HG03196 (cell line): ENCODE measurements at regions not wholly inside any gene's neighbourhood (a gene's known extent, or its start where the extent isn't known, plus 50 kb on each side); places are given as distances from the start of the nearest gene placed in this dataset.

Source experiments
- ATAC-seq: cut with Tn5 transposase; IDR thresholded peaks from one replicate; pipeline ENCODE4 v1.9.1; 2021; ENCODE audit not compliant: unreplicated experiment

DNA sequence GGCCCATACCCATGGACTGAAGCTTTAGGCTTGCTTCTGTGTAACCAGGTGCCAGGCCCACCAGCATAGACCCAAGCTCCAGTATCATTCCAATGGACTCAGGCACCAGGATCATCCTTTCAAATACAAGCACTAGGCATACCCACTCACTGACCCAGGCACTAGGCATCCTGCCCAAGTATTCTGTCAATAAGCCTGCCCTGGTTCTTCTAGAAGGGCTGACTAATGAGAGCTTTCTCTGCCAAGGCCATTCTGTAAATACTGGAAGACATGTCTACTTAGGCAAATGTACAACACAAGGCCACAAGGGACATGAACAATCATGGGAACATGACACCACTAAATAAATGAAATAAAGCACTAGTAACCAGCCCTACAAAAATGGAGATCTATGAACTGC, 352.2 kb downstream of the FSCB start:
- ATAC-seq: no peak

DNA sequence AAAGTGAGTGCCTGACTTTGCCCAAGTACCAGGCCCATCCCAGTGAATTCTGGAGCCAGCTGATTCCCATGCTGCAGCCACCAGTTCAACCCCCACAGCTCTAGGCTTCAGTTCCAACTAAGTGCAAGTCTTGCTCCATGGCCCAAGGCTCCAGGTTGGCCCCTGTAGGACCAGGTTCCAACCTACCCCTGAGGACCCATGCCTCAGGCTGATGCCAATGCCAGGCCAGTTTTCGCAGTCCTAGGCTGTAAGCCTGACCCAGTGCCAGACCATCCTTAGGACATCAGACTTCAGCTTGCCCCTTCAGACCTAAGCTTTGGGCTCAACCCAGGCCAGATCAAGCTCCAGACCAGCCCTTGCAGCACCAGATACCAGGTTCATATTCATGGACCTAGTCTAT, 352.6 kb downstream of the FSCB start:
- no peak for ATAC-seq

DNA sequence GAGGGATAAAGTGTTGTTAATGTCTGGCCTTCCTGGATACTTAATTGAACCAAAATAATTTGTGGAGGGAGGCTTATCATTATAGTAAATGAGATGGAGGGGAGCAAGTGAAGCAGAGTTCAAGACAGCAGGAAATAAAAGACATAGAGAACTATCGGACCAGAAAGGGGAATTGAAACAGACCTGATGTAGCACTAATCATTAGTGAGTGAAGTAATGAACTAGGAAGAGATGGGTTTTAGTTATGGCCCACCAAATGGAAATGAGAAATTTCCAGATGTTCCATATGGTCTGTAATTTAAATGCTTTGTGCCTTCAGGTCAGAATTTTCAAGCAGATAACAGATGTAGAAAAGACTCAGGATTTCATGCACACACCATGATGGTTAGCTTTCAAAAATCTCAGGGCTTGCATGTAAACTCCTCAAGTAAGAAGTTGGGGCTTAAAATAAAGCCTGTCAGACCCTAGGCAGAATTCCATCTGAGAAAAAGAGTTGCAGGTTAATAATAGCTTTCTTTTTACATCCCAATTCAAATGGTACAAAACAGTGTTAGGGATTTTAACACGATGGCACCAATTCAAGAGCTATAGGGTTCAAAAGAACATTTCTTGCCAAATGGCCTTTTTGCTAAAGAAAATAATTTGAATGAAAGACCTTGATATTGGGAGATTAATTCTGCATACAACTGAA, 355.8 kb downstream of the FSCB start:
- ATAC-seq: no peak

DNA sequence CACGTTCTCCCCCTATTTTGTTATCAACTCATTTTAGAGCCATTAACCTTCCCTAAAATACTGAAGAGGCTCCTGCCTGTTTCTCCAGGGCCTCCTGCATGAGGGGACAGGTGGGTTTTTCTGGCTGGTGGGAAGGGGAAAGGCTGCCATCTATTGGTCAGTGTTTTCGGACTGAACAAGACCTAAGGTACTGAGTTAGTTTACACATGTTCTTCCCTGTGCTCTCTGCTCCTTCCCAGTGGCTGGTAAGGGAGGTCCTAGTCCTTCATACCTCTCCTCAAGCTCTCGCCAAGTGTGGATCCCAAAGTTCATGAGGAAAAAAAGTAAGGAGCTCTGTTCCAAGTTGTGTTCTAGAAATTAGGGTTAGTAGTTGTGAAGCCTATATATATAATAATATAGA, 357.5 kb downstream of the FSCB start:
- ATAC-seq: no peak

DNA sequence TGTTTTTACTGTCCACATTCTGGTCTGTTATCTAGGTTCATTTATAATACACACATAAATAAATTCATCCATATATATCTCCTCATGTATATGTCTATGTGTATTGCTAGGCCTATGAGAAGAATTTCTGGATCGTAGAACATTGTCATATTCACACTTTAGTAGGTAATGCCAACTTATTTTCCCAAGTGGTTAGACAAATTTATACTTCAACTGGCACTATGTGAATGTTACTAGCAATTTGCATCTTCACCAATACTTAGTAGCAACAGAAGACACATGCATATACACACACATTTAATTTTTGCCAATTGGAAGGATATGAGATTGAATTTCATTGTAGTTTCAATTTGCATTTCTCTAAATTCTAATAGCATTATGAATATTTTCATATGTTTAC, 365.1 kb downstream of the FSCB start:
- ATAC-seq: no peak

DNA sequence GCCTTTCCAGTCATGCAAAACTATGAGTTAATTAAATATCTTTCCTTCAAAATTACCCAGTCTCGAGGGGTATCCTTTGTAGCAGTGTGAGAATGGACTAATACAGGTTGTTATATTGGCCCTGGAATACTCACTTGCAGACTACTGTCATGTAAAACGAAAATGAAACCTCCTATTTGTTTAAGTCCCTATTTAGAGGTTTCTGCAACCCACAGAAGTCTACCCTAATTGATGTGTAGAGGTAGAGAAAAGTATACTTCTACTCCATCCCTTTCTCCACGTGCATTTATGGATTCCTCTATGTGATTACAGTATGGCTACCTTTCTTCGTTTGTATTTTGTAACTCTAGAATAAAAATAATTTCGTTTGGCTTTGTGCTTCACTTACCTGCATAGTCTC, 371.1 kb downstream of the FSCB start:
- no peak for ATAC-seq

DNA sequence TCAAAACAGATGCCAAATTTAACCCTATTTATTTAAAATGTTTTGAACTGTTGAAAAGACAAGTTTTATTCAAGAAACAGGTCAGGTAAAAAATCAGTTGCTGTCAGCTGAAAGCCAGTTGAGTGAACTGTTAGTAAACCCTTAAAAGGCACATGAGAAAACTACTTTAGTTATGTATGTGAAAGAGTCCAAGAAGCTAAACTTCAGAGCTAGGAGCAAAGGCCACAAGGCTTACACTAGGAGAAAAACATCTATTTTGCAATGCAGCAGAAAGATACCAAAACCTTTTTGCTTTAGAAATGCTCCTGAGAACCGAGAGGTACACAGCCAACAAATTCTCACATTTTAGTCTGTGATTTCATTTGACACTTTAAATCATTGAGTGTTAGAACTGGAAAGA, 375.2 kb downstream of the FSCB start:
- ATAC-seq: no peak

DNA sequence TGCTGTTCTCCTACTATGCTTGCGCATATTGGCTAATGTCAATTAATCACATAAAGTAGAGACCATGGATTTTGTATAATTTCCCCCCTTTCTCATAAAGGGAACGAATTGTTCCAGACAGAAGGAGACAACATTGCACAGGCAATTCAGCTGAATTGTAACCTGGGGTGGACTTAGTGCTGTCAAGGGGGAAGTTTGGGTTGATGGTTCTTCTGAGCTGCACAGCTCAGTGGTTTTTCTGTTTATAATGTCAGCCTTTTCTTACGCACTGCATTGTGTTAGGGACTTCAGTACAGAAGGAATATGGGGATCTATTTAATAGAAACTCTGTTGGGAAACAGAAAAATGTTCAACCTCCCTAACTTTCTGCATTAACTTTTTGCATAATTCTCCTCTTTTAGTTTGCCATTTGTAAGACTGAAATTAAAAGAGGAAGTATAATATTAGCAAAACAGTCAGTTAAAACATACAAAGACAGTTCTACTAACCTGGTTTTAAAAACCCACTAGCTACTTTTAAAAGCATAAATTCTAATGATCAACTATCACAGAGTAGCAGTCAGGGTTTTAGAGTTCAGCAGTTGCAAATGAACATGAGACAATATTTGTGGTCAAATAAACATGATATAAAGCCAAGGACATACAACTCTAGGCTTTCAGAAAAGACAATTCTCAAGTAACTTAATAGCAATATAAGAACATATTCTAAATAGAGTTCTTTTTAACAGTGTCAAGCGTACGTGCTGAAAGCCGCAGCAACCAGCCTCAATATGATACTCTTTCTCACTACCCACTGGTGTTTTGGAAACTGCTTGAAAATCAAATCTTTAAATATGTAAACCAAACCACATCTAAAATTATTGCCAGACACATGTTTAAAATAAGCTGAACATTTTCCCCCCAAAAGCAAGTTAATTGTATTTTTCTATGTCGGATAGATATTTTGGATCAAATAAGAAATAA, 393.0 kb downstream of the FSCB start:
- ATAC-seq: no peak

DNA sequence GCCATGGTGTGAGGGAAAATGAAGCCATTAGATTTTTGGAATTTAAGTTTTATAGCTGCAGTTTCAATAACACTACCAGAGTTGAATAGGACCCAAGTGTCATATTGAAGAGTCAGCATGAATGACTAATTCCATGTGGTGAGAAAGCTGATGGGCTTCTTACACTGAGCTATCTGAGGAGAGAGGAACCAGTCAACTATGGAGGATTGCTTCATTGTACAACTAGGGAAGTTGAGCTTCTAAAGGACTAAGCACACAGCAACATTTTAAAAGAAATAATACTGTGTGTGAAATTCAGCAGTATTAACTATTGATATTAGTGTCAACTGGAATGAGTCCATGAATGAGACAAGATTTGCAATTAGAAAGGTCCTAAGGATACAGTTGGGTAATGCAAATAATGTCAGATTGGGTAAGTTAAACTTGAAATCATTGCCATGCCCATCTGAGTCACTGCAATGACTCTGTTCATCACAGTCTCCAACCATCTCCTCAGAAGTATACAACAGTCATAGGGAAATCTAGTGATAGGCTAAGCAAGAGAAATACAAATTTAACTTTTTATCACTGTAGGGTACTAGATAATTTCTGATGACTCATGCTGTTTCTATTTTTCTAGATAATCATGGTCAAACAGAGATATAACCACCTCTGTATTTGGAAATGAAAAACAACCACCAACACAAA, 394.2 kb downstream of the FSCB start:
- no peak for ATAC-seq

DNA sequence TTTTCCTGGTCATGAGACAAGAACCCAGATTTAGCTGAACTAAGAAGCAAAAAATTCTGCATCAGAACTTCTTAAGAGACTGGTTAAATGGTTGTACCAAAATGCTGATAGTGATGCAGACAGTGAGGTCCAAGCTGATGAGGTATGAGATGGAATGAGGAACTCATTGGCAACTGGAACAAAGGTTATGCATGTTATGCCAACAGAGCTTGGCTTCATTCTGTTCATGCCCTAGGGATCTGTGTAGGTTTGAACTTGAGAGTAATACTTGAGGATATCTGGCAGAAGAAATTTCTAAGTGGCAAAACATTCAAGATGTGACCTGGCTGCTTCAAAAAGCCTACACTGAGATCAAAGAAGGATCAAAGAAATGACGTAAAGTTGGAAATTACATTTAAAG, 398.0 kb downstream of the FSCB start:
- ATAC-seq: no peak

DNA sequence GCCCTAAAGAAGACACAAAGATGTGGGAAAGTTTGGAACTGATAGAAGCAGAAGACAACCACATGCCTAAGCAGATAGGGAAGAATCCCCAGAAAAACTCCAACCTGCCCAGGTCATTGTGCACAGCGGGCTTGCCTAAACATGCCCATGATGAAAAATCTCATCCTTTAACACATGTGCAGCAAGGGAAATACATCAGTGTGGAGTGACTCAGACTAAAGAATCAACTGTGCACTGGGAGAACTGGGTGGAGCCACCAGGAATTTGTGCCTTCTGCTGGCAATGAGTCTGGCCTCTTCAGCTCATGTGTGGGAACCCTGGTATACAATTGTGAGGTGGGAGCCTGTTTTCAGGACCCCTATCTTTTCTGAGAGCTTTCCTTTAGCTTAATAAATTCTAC, 398.5 kb downstream of the FSCB start:
- no peak for ATAC-seq

DNA sequence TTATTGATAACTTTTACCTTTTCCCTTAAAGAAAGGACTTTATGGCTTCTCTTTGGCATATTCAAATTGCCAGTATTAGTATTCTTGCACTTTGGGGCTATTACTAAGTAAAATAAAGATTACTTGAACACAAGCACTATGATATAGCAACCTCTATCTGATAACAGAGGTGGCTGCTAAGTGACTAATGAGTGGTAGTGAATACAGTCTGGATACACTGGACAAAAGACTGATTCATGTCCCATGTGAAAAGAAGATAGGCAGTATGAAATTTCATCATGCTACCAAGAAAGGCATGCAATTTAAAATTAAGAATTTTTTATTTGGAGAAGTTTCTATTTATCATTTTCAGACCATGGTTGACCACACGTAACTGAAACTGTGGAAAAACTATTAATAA, 399.9 kb downstream of the FSCB start:
- no peak for ATAC-seq

DNA sequence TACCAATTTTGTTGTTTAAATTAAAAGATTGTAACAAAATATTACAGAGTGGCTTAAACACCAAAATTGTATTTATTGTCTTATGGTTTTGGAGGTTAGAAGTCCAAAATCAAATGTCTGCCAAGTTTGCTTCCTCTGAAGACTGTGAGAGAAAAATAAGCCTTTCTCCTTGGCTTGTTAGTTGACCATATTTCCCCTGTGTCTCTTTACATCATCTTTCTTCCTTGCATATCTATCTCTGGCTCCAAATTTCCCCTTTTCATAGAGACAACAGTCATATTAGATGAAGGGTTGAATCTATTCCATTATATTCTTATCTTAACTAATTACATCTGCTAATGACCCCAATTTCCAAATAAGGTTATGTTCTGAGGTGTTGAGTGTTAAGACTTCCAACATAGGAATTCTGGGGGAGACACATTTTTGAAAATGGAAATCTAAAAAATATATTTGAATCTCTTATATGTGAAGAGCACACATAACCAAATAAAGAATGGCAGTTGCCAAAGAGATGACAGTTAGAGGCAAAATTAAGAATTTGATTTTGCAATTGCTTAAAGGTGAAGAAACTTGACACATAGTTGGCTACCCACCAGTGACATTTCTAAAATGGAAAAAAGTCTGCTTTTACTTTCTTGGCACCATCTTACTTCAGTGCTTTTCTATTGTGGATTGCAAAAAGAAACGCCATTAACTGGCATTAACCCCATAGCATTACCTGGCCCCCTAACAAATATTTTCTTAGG, 407.2 kb downstream of the FSCB start:
- ATAC-seq: no peak

DNA sequence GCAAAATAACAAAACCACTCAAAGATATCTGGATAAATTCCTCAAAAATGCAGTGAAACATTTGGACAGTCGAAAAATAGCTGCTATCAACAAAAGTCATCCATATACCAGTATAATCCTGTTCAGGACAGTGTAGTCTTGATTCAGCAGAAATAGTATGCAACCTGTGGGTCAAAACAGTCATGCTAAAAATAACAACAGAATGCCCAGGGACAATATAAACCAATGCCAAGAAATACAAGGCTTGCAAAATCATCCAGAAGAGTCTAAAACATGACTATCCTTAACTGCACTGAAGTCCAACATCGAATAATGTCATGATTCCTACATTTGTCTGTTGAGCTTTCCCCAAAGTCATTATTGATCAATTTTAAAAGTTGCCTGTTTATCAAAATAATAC, 425.9 kb downstream of the FSCB start:
- no peak for ATAC-seq

DNA sequence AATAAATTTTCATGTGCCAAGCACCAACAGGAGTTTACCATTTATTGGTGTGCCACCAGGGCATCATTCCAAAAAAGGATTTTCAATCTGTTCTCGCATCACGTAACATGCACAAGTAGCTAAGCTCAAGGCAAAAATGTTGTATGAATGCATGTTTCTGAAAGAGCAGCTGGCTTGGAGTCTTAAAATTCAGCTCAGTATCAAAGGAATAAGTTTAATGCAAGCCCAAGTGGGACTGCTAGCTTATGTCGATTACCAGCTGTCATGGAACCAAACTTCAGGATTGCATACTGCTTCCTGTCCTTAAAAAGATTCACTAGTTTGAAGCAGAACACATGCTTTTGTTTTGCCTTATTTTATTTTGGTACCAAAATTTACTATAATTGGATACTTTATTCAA, 437.0 kb downstream of the FSCB start:
- no peak for ATAC-seq

DNA sequence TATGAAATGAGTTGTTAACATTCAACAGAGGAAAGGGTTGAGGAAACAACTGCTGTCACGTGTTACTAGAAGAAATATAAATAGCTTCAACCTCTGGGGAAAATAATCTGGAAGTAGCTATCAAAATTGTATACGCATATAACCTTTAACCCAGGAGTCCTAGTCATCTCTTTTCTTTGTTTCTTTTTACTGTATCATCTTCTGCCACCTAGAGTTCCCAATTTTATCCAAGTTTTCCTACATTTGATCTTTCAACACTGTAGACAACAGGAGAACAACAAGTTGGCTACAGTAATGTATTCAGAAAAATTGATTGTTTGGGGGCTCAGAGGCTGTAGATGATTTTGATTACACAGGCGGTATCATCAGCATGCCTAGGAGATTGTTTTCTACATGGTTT, 453.7 kb downstream of the FSCB start:
- no peak for ATAC-seq

DNA sequence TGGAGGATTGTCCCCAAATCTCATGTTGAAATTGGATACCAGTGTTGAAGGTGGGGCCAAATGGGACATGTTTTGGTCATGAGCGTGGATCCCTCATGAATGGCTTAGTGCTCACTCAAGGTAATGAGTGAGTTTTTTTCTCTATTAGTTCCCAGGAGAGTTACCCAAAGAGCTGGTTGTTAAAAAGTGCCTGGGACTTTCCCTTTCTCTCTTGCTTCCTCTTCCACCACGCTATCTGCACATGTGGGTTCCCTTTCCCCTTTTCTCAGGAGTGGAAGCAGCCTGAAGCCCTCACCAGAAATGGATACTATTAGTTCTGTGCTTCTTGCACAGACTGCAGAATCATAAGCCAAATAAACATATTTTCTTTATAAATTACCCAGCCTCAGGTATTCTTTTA, 465.4 kb downstream of the FSCB start:
- no peak for ATAC-seq

DNA sequence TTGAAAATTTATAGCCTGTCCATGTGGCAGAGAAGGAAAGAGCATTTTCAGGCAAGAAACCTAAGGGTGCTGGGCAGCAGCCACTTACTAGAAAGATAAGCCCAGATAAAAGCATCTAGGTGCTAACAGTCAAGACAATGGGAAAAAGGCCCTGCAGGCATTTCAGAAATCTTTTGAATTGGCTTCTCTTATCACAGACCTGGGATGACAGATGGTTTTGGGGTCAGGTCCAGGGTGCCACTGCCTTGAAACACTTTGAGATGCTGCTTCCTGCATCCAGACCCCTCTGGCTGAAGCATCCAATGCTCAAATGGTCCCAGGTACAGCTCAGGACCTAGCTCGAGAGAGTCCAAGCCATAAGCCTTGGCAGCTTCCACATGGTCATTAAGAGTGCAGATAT, 466.5 kb downstream of the FSCB start:
- ATAC-seq: no peak

DNA sequence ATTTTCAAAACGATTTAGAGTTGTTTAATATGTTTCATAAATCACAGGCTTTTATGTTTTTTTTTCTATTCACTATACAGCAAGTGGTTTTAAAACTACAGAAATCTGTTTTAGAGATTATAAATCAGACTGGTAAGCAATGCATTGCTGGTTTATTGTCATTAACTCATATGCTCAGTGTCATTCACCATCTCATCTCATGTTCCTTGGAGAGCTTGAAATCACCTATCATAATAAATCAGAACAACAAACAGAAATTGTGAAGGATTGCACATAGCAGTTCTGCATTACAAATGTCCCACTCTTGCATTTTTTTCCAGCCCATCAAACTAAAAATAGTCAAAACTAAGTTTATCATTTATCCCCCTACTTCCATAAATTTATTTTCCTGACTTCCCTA, 470.8 kb downstream of the FSCB start:
- ATAC-seq: no peak

DNA sequence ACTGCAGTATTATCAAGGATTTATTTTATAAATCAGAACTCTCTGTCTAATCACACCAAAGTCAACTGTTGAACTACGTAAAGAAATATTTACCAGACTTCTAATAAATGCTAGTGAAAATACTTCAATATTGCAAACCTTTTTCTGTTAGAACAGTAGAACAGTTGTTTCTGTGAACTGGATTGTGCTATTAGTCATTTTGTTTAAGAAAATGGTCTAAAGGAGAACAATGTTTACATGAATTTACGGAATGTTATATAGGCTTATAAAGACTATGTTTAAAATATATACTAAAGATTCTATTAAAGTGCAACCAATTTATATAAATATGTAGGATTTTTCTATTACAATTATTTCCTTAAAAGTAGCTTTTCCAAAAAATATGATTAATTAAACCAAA, 471.4 kb downstream of the FSCB start:
- no peak for ATAC-seq

DNA sequence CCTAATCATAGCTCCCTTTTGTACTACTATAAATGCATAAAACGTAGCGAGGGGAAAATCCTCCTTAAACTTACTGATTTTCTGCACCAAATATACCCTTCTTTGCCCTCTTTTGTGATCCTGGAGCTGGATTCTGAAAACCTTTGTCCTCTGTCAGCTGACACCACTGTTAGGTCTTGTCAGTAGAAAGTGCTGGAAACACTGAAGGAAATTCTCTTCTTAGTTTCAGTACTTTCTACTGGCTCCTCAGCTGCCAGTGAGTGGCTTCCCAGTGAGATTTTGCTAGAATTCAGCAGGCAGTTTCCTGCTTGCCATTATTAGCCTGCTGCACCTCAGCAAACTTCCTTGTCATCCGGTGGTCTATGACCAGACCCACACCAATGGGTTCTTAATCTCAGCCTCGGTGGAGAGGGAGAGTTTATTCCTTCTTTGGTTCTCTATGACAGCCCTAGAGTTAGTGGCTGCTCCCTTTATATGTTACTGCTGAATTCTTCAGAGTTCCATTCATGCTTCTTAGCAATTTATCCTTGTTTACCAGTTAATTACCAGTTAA, 476.2 kb downstream of the FSCB start:
- ATAC-seq: no peak
